CD14-positive monocyte (primary cell): ENCODE measurements at regions not wholly inside any gene's neighbourhood (a gene's known extent, or its start where the extent isn't known, plus 50 kb on each side); places are given as distances from the start of the nearest gene placed in this dataset.

Experiments used
- DNase-seq, 3 donors: peaks; one replicate each; pipeline ENCODE4 v3.0.0-alpha.2; 2011 to 2022
- H2AFZ ChIP-seq: 2 replicates; pipeline ENCODE4 v1.6.0; 2012; ENCODE audit warnings: mild to moderate bottlenecking, low read depth, low read length, inconsistent platforms; ENCODE audit not compliant: insufficient read depth, poor library complexity, severe bottlenecking
- H3K27ac ChIP-seq, 2 donors: 1 replicate in 1 of 2; 2 replicates in 1 of 2; pipeline ENCODE4 v1.5.1; 2012 to 2013; ENCODE audit warnings: low read length in 2 of 2, control low read depth in 1 of 2, inconsistent platforms in 1 of 2, low read depth in 1 of 2, mild to moderate bottlenecking in 1 of 2
- H3K27me3 ChIP-seq, 2 donors: one replicate each; pipeline versions ENCODE4 v1.6.0 to v1.6.1; 2011 to 2013; ENCODE audit warnings: low read length in 2 of 2; ENCODE audit not compliant: control insufficient read depth in 2 of 2, insufficient read depth in 2 of 2
- H3K36me3 ChIP-seq, 2 donors: replicated peaks in 1 of 2; 1 replicate in 1 of 2; 2 replicates in 1 of 2; pipeline versions ENCODE4 v1.5.1 to v1.6.1; 2012 to 2013; ENCODE audit warnings: low read length in 2 of 2, control low read depth in 1 of 2, inconsistent platforms in 1 of 2, mild to moderate bottlenecking in 1 of 2; ENCODE audit not compliant: insufficient read depth in 2 of 2, control insufficient read depth in 1 of 2
- H3K4me1 ChIP-seq, 2 donors: 1 replicate in 1 of 2; 2 replicates in 1 of 2; pipeline versions ENCODE4 v1.5.1 to v1.6.1; 2012 to 2013; ENCODE audit warnings: low read length in 2 of 2, control low read depth in 1 of 2, inconsistent platforms in 1 of 2, mild to moderate bottlenecking in 1 of 2, moderate library complexity in 1 of 2; ENCODE audit not compliant: insufficient read depth in 2 of 2, control insufficient read depth in 1 of 2
- H3K4me2 ChIP-seq: replicated peaks from 2 replicates; pipeline ENCODE3; 2012; ENCODE audit warnings: low read length, moderate library complexity, mild to moderate bottlenecking; ENCODE audit not compliant: poor library complexity, severe bottlenecking; ENCODE audit errors: extremely low read depth
- H3K4me3 ChIP-seq, 3 experiments: fragments of 200-600 bp in 1 of 3; sonication (generic) in 1 of 3; replicated peaks in 1 of 3; 1 replicate in 2 of 3; 2 replicates in 1 of 3; pipeline ENCODE4 v1.5.1; 2011 to 2013; ENCODE audit warnings: low read length in 3 of 3, mild to moderate bottlenecking in 3 of 3, control low read depth in 2 of 3, low read depth in 2 of 3, inconsistent platforms in 1 of 3, moderate library complexity in 1 of 3
- H3K79me2 ChIP-seq: 2 replicates; pipeline ENCODE4 v1.6.0; 2012; ENCODE audit warnings: mild to moderate bottlenecking, control low read depth, inconsistent platforms, low read length, moderate library complexity; ENCODE audit not compliant: insufficient read depth
- H3K9ac ChIP-seq: 2 replicates; pipeline ENCODE4 v1.6.0; 2017; ENCODE audit warnings: low read length, mild to moderate bottlenecking; ENCODE audit not compliant: insufficient read depth, poor library complexity, severe bottlenecking
- H3K9me3 ChIP-seq, 2 donors: replicated peaks in 1 of 2; 1 replicate in 1 of 2; 2 replicates in 1 of 2; pipeline versions ENCODE4 v1.5.1 to v1.6.1; 2012 to 2013; ENCODE audit warnings: low read length in 2 of 2, control low read depth in 1 of 2; ENCODE audit not compliant: control insufficient read depth in 1 of 2, insufficient read depth in 1 of 2
- H4K20me1 ChIP-seq: 2 replicates; pipeline ENCODE4 v1.6.0; 2012; ENCODE audit warnings: mild to moderate bottlenecking, low read length, control low read depth, moderate library complexity; ENCODE audit not compliant: insufficient read depth
- H3K27ac Mint-ChIP-seq, 7 donors: one replicate each; pipeline ENCODE4 v1.8.0; 2020; ENCODE audit warnings: mild to moderate bottlenecking in 7 of 7, mixed read lengths in 7 of 7, moderate library complexity in 6 of 7, inconsistent platforms in 2 of 7
- H3K27me3 Mint-ChIP-seq, 3 donors: one replicate each; pipeline ENCODE4 v1.8.0; 2021 to 2022; ENCODE audit warnings: low read depth in 3 of 3, mild to moderate bottlenecking in 3 of 3, mixed read lengths in 3 of 3, moderate library complexity in 3 of 3, inconsistent platforms in 1 of 3
- H3K36me3 Mint-ChIP-seq, 2 donors: one replicate each; pipeline ENCODE4 v1.8.0; 2020; ENCODE audit warnings: mixed read lengths in 2 of 2, inconsistent platforms in 1 of 2, mild to moderate bottlenecking in 1 of 2
- H3K4me1 Mint-ChIP-seq: one replicate; pipeline ENCODE4 v1.8.0; 2020; ENCODE audit warnings: mild to moderate bottlenecking, mixed read lengths
- H3K4me3 Mint-ChIP-seq, 2 donors: one replicate each; pipeline ENCODE4 v1.8.0; 2020; ENCODE audit warnings: mild to moderate bottlenecking in 2 of 2, mixed read lengths in 2 of 2, moderate library complexity in 1 of 2
- H3K9me3 Mint-ChIP-seq, 7 donors: one replicate each; pipeline ENCODE4 v1.8.0; 2020 to 2022; ENCODE audit warnings: mixed read lengths in 7 of 7, mild to moderate bottlenecking in 6 of 7, moderate library complexity in 6 of 7, inconsistent platforms in 2 of 7
- CTCF ChIP-seq: fragments of 200-600 bp; IDR thresholded peaks from one replicate; pipeline ENCODE4 v1.8.0; 2022; ENCODE audit warnings: antibody characterized with exemption, mild to moderate bottlenecking
- WGBS: methylation state at CpG from one replicate; pipeline ENCODE4 v1.1.5; 2013; ENCODE audit warnings: missing lambda C conversion rate; ENCODE audit not compliant: insufficient coverage; 5-methylcytosine and 5-hydroxymethylcytosine counted together
- intact Hi-C, 2 donors: fragments of 100-400 bp; cut with micrococcal nuclease; formaldehyde crosslinking; loops; one replicate each; pipeline versions ENCODE4 v1.15.0 to v1.15.1; 2023

GRCh38 chr6:41474213-41474933 is 71.8 kb upstream of the FOXP4 start:
- Mint-ChIP-seq H3K36me3 (no peaks in the 10 kb centered on the region), H3K4me1 (peaks cover 6% of the 10 kb centered on the region), H3K4me3 (no peak overlapping the region), H3K9me3 (peaks cover 0 to 14% (median 0%) of the 10 kb centered on the region in 7 donors), H3K27ac (no peak overlapping the region), H3K27me3 (peaks cover 32 to 65% (median 49%) of the 10 kb centered on the region in 3 donors)
- Histone ChIP-seq H3K4me1 (peaks cover 0 to 9% of the 10 kb centered on the region in 2 donors), H3K4me3 (no peak overlapping the region), H3K4me2 (no peak overlapping the region), H3K27ac (no peak overlapping the region), H3K27me3 (peaks cover 16 to 33% of the 10 kb centered on the region in 2 donors), H3K9me3 (no peaks in the 10 kb centered on the region), H3K36me3 (no peaks in the 10 kb centered on the region), H4K20me1 (no peaks in the 10 kb centered on the region), H3K79me2 (no peaks in the 10 kb centered on the region), H3K9ac (no peak overlapping the region), H2AFZ (no peak overlapping the region)
- no peak for DNase-seq
- 82% methylated on average over 2 of the region's 8 CpGs for WGBS
- no peak for TF ChIP-seq CTCF
- intact Hi-C loops, result no loop called here

GRCh38 chr6:41475164-41475563 is 71.0 kb upstream of the FOXP4 start:
- Mint-ChIP-seq H3K27ac (no peak overlapping the region), H3K4me3 (peak overlapping the region in 1 of 2 donors; percentile 6), H3K27me3 (peaks cover 26 to 62% (median 46%) of the 10 kb centered on the region in 3 donors), H3K9me3 (peaks cover 0 to 8% (median 0%) of the 10 kb centered on the region in 7 donors), H3K4me1 (no peaks in the 10 kb centered on the region), H3K36me3 (no peaks in the 10 kb centered on the region)
- no peak for DNase-seq
- Histone ChIP-seq H3K79me2 (no peaks in the 10 kb centered on the region), H3K9ac (no peak overlapping the region), H3K4me1 (peaks cover 0 to 7% of the 10 kb centered on the region in 2 donors), H3K4me2 (no peak overlapping the region), H3K9me3 (no peaks in the 10 kb centered on the region), H3K36me3 (no peaks in the 10 kb centered on the region), H2AFZ (no peak overlapping the region), H4K20me1 (no peaks in the 10 kb centered on the region), H3K4me3 (no peak overlapping the region), H3K27ac (no peak overlapping the region), H3K27me3 (peaks cover 11 to 25% of the 10 kb centered on the region in 2 donors)
- TF ChIP-seq CTCF, result no peak
- WGBS, result 89% methylated on average over 5 of the region's 6 CpGs
- intact Hi-C loops, result no loop called here
